SK-N-SH treated with all-trans-retinoic acid at 6 μM for 48 hours (cell line): ENCODE measurements at regions not wholly inside any gene's neighbourhood (a gene's known extent, or its start where the extent isn't known, plus 50 kb on each side); places are given as distances from the start of the nearest gene placed in this dataset.

Source experiments
- ATAC-seq: fragments of 200-7000 bp; cut with Tn5 transposase; 3 replicates; pipeline ENCODE4 v1.9.1; 2020; ENCODE audit warnings: mild to moderate bottlenecking, moderate library complexity
- ARNTL ChIP-seq: fragments of 450-650 bp; formaldehyde crosslinking; IDR thresholded peaks from 2 replicates; pipeline ENCODE4 v1.5.0; 2020; ENCODE audit warnings: low read depth, mild to moderate bottlenecking, moderate library complexity, borderline replicate concordance
- BACH2 ChIP-seq: fragments of 250-450 bp; sonication (Bioruptor Pico); IDR thresholded peaks from 2 replicates; pipeline ENCODE4 v1.9.0; 2021; ENCODE audit warnings: mild to moderate bottlenecking, borderline replicate concordance
- CSDC2 ChIP-seq: fragments of 250-450 bp; sonication (Bioruptor Pico); IDR thresholded peaks from 2 replicates; pipeline ENCODE4 v1.5.0; 2020; ENCODE audit warnings: mild to moderate bottlenecking, moderate library complexity
- CSRNP3 ChIP-seq: fragments of 250-450 bp; sonication (Bioruptor Pico); IDR thresholded peaks from 2 replicates; pipeline ENCODE4 v1.5.1; 2021; ENCODE audit warnings: mild to moderate bottlenecking, moderate library complexity
- ESRRG ChIP-seq: fragments of 250-450 bp; sonication (Bioruptor Pico); IDR thresholded peaks from 2 replicates; pipeline ENCODE4 v1.6.1; 2021; ENCODE audit warnings: mild to moderate bottlenecking
- GLIS3 ChIP-seq: fragments of 250-450 bp; sonication (Bioruptor Pico); IDR thresholded peaks from 2 replicates; pipeline ENCODE4 v1.5.0; 2020; ENCODE audit warnings: mild to moderate bottlenecking, moderate library complexity
- ISL1 ChIP-seq: fragments of 250-450 bp; sonication (Bioruptor Pico); IDR thresholded peaks from 2 replicates; pipeline ENCODE4 v2.1.2; 2022; ENCODE audit warnings: mild to moderate bottlenecking, moderate library complexity
- OSR1 ChIP-seq: fragments of 250-450 bp; sonication (Bioruptor Pico); IDR thresholded peaks from 2 replicates; pipeline ENCODE4 v1.8.0; 2022; ENCODE audit warnings: moderate library complexity, mild to moderate bottlenecking, inconsistent platforms
- PPARA ChIP-seq: fragments of 250-450 bp; sonication (Bioruptor Pico); IDR thresholded peaks from 2 replicates; pipeline ENCODE4 v1.5.0; 2020; ENCODE audit warnings: mild to moderate bottlenecking, borderline replicate concordance
- RARB ChIP-seq: fragments of 250-450 bp; sonication (Bioruptor Pico); IDR thresholded peaks from 2 replicates; pipeline ENCODE4 v1.8.0; 2021; ENCODE audit warnings: mild to moderate bottlenecking, moderate library complexity
- SNAI2 ChIP-seq: fragments of 250-450 bp; sonication (Bioruptor Pico); IDR thresholded peaks from 2 replicates; pipeline ENCODE4 v1.5.0; 2020; ENCODE audit warnings: mild to moderate bottlenecking, moderate library complexity
- TCF4 ChIP-seq: fragments of 250-450 bp; sonication (Bioruptor Pico); IDR thresholded peaks from 2 replicates; pipeline ENCODE4 v1.8.0; 2021; ENCODE audit warnings: mild to moderate bottlenecking, moderate library complexity, borderline replicate concordance
- TOX ChIP-seq: fragments of 250-450 bp; sonication (Bioruptor Pico); IDR thresholded peaks from 2 replicates; pipeline ENCODE4 v1.8.0; 2021; ENCODE audit warnings: mild to moderate bottlenecking, moderate library complexity, borderline replicate concordance
- TSHZ2 ChIP-seq: fragments of 250-450 bp; sonication (Bioruptor Pico); IDR thresholded peaks from 2 replicates; pipeline ENCODE4 v1.5.0; 2020; ENCODE audit warnings: mild to moderate bottlenecking, moderate library complexity
- ZFP3 ChIP-seq: fragments of 250-450 bp; sonication (Bioruptor Pico); IDR thresholded peaks from 2 replicates; pipeline ENCODE4 v1.5.0; 2020; ENCODE audit warnings: mild to moderate bottlenecking, moderate library complexity
- ZFP30 ChIP-seq: fragments of 450-650 bp; formaldehyde crosslinking; IDR thresholded peaks from 2 replicates; pipeline ENCODE4 v1.5.0; 2022; ENCODE audit warnings: mild to moderate bottlenecking, moderate library complexity
- ZNF565 ChIP-seq: fragments of 450-650 bp; formaldehyde crosslinking; conservative IDR thresholded peaks from 2 replicates; pipeline ENCODE4 v1.5.0; 2020; ENCODE audit warnings: low read depth, mild to moderate bottlenecking, moderate library complexity
- ZNF8 ChIP-seq: fragments of 450-650 bp; formaldehyde crosslinking; IDR thresholded peaks from 2 replicates; pipeline ENCODE4 v1.5.0; 2020; ENCODE audit warnings: mild to moderate bottlenecking, moderate library complexity
- TF ChIP-seq, protein P1 (sequence below): fragments of 250-450 bp; sonication (Bioruptor Pico); IDR thresholded peaks from 2 replicates; pipeline ENCODE4 v1.8.0; 2020; ENCODE audit warnings: mild to moderate bottlenecking, moderate library complexity, borderline replicate concordance
- TF ChIP-seq, protein P2 (sequence below): fragments of 250-450 bp; sonication (Bioruptor Pico); IDR thresholded peaks from 2 replicates; pipeline ENCODE4 v1.8.0; 2021; ENCODE audit warnings: low read depth, mild to moderate bottlenecking, moderate library complexity, borderline replicate concordance
- TF ChIP-seq, protein P3 (sequence below): fragments of 250-450 bp; sonication (Bioruptor Pico); IDR thresholded peaks from 2 replicates; pipeline ENCODE4 v1.5.1; 2020; ENCODE audit warnings: low read depth, mild to moderate bottlenecking, moderate library complexity

- TF ChIP-seq ZFP3 (CRISPR knock-in tag) (no peak), BACH2 (CRISPR knock-in tag) (no peak), TOX (CRISPR knock-in tag) (no peak), TSHZ2 (CRISPR knock-in tag) (no peak), ZNF565 (CRISPR knock-in tag) (no peak), SNAI2 (CRISPR knock-in tag) (no peak), ARNTL (CRISPR knock-in tag) (no peak), OSR1 (CRISPR knock-in tag) (no peak), RARB (no peak), ESRRG (no peak), TCF4 (CRISPR knock-in tag) (no peak), ZFP30 (CRISPR knock-in tag) (no peak), CSDC2 (CRISPR knock-in tag) (no peak), ZNF8 (CRISPR knock-in tag) (no peak), PPARA (no peak), GLIS3 (CRISPR knock-in tag) (no peak)
- TF ChIP-seq, protein P1, sequence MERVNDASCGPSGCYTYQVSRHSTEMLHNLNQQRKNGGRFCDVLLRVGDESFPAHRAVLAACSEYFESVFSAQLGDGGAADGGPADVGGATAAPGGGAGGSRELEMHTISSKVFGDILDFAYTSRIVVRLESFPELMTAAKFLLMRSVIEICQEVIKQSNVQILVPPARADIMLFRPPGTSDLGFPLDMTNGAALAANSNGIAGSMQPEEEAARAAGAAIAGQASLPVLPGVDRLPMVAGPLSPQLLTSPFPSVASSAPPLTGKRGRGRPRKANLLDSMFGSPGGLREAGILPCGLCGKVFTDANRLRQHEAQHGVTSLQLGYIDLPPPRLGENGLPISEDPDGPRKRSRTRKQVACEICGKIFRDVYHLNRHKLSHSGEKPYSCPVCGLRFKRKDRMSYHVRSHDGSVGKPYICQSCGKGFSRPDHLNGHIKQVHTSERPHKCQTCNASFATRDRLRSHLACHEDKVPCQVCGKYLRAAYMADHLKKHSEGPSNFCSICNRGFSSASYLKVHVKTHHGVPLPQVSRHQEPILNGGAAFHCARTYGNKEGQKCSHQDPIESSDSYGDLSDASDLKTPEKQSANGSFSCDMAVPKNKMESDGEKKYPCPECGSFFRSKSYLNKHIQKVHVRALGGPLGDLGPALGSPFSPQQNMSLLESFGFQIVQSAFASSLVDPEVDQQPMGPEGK (CRISPR knock-in tag), result no peak
- no peak for ATAC-seq
Measured at GRCh38 chr17:22459331-22459952, 767.1 kb downstream of the KCNJ18 start.

GRCh38 chr17:22459953-22460350 is 767.6 kb downstream of the KCNJ18 start:
- ATAC-seq, result no peak
- TF ChIP-seq TCF4 (CRISPR knock-in tag) (no peak), ARNTL (CRISPR knock-in tag) (no peak), ZFP3 (CRISPR knock-in tag) (no peak), CSDC2 (CRISPR knock-in tag) (no peak), RARB (no peak), ZFP30 (CRISPR knock-in tag) (no peak)
- TF ChIP-seq, protein P2, sequence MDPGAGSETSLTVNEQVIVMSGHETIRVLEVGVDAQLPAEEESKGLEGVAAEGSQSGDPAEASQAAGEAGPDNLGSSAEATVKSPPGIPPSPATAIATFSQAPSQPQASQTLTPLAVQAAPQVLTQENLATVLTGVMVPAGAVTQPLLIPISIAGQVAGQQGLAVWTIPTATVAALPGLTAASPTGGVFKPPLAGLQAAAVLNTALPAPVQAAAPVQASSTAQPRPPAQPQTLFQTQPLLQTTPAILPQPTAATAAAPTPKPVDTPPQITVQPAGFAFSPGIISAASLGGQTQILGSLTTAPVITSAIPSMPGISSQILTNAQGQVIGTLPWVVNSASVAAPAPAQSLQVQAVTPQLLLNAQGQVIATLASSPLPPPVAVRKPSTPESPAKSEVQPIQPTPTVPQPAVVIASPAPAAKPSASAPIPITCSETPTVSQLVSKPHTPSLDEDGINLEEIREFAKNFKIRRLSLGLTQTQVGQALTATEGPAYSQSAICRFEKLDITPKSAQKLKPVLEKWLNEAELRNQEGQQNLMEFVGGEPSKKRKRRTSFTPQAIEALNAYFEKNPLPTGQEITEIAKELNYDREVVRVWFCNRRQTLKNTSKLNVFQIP (CRISPR knock-in tag), result no peak
- TF ChIP-seq, all 23 proteins: peak for 0

GRCh38 chr17:22460461-22461063 is 768.2 kb downstream of the KCNJ18 start:
- no peak for ATAC-seq
- TF ChIP-seq RARB (no peak), ZFP30 (CRISPR knock-in tag) (no peak), CSDC2 (CRISPR knock-in tag) (no peak), SNAI2 (CRISPR knock-in tag) (no peak), ESRRG (no peak), ZFP3 (CRISPR knock-in tag) (no peak), OSR1 (CRISPR knock-in tag) (no peak), PPARA (no peak), ARNTL (CRISPR knock-in tag) (no peak), CSRNP3 (CRISPR knock-in tag) (no peak), BACH2 (CRISPR knock-in tag) (no peak), TOX (CRISPR knock-in tag) (no peak), ISL1 (CRISPR knock-in tag) (no peak), TSHZ2 (CRISPR knock-in tag) (no peak)
- TF ChIP-seq, protein P3, sequence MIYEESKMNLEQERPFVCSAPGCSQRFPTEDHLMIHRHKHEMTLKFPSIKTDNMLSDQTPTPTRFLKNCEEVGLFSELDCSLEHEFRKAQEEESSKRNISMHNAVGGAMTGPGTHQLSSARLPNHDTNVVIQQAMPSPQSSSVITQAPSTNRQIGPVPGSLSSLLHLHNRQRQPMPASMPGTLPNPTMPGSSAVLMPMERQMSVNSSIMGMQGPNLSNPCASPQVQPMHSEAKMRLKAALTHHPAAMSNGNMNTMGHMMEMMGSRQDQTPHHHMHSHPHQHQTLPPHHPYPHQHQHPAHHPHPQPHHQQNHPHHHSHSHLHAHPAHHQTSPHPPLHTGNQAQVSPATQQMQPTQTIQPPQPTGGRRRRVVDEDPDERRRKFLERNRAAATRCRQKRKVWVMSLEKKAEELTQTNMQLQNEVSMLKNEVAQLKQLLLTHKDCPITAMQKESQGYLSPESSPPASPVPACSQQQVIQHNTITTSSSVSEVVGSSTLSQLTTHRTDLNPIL, result no peak
- TF ChIP-seq, protein P2 (CRISPR knock-in tag), result no peak
